Breast epithelium (tissue), 3 donors: ENCODE measurements at regions not wholly inside any gene's neighbourhood (a gene's known extent, or its start where the extent isn't known, plus 50 kb on each side); places are given as distances from the start of the nearest gene placed in this dataset.

Source experiments
- CTCF ChIP-seq, 3 donors: fragments of 450-650 bp; IDR thresholded peaks; one replicate each; pipeline ENCODE4 v1.5.1; 2016 to 2017; ENCODE audit warnings: antibody characterized with exemption in 3 of 3, mild to moderate bottlenecking in 3 of 3, moderate library complexity in 3 of 3
- POLR2A ChIP-seq: fragments of 450-650 bp; IDR thresholded peaks from one replicate; pipeline ENCODE4 v1.6.1; 2016; ENCODE audit warnings: antibody characterized with exemption, mild to moderate bottlenecking, moderate library complexity
- POLR2AphosphoS5 ChIP-seq, 3 donors: sonication (generic); formaldehyde crosslinking; IDR thresholded peaks; one replicate each; pipeline ENCODE4 v1.6.1; 2017; ENCODE audit warnings: antibody characterized with exemption in 3 of 3

- no peak for TF ChIP-seq CTCF (IDR thresholded peaks at IDR 0.05)
- no peak for TF ChIP-seq POLR2A
- TF ChIP-seq POLR2AphosphoS5 (IDR thresholded peaks at IDR 0.05) = no peak
Observed at GRCh38 chr1:89462250-89462649, 62.4 kb upstream of the LRRC8B start.
